GM19351 (cell line): ENCODE measurements at regions not wholly inside any gene's neighbourhood (a gene's known extent, or its start where the extent isn't known, plus 50 kb on each side); places are given as distances from the start of the nearest gene placed in this dataset.
"Not testable (repeated sequence)": the region's sequence is repeated elsewhere in the genome, so short reads cannot be mapped to it uniquely, and the experiment has no call there.

Experiments used
- ATAC-seq: cut with Tn5 transposase; IDR thresholded peaks from one replicate; pipeline ENCODE4 v1.9.1; 2021; ENCODE audit warnings: mild to moderate bottlenecking, moderate library complexity; ENCODE audit not compliant: unreplicated experiment

- no peak for ATAC-seq
Observed at GRCh38 chr7:25069900-25070443, 55.1 kb downstream of the CYCS start.

- no peak for ATAC-seq
Observed at GRCh38 chr7:25068502-25069213, 56.4 kb downstream of the CYCS start.

GRCh38 chr7:25067726-25068501, 57.1 kb downstream of the CYCS start:
- no peak for ATAC-seq

- ATAC-seq = no peak
Observed at GRCh38 chr7:25066253-25066652, 58.8 kb downstream of the CYCS start.

- ATAC-seq = no peak
Observed at GRCh38 chr7:25062380-25062779, 62.7 kb downstream of the CYCS start.

GRCh38 chr7:25060487-25061055, 64.5 kb downstream of the CYCS start:
- ATAC-seq = no peak

- ATAC-seq = no peak
Observed at GRCh38 chr7:25059576-25059975, 65.5 kb downstream of the CYCS start.

GRCh38 chr7:25056368-25056767, 68.7 kb downstream of the CYCS start:
- no peak for ATAC-seq

GRCh38 chr7:25055520-25056220, 69.4 kb downstream of the CYCS start:
- no peak for ATAC-seq

- ATAC-seq = no peak
Observed at GRCh38 chr7:25054819-25055519, 70.1 kb downstream of the CYCS start.

- no peak for ATAC-seq
Observed at GRCh38 chr7:25050223-25050622, 70.2 kb upstream of the OSBPL3 start.

GRCh38 chr7:25048444-25048834, 68.5 kb upstream of the OSBPL3 start:
- no peak for ATAC-seq

GRCh38 chr7:25047571-25048443, 67.8 kb upstream of the OSBPL3 start:
- not testable (repeated sequence) for ATAC-seq

GRCh38 chr7:25037325-25037724, 57.3 kb upstream of the OSBPL3 start:
- no peak for ATAC-seq

- ATAC-seq = no peak
Observed at GRCh38 chr7:25035274-25035673, 55.3 kb upstream of the OSBPL3 start.

GRCh38 chr7:25034136-25034535, 54.2 kb upstream of the OSBPL3 start:
- ATAC-seq = no peak

- no peak for ATAC-seq
Observed at GRCh38 chr7:25032774-25033743, 53.1 kb upstream of the OSBPL3 start.

- ATAC-seq = peak; percentile 44
Observed at GRCh38 chr7:25031432-25031831, 51.5 kb upstream of the OSBPL3 start.
